Globus pallidus (tissue), 1 donor: ENCODE measurements at regions not wholly inside any gene's neighbourhood (a gene's known extent, or its start where the extent isn't known, plus 50 kb on each side); places are given as distances from the start of the nearest gene placed in this dataset.
A peak's percentile ranks its signal among the peaks of the same experiment; 100 is the strongest.

Experiments used
- DNase-seq: peaks from one replicate; pipeline ENCODE4 v3.0.0-alpha.2; 2015; ENCODE audit warnings: low spot score

GRCh38 chr12:94712815-94713515 is 62.6 kb upstream of the TMCC3 start:
- no peak for DNase-seq

GRCh38 chr12:94710933-94711332 is 60.6 kb upstream of the TMCC3 start:
- DNase-seq = peak; percentile 38

GRCh38 chr12:94707892-94708291 is 57.5 kb upstream of the TMCC3 start:
- no peak for DNase-seq

- DNase-seq = no peak
These were observed 56.7 kb upstream of the TMCC3 start for GRCh38 chr12:94707036-94707435.

- DNase-seq = no peak
These were observed 55.9 kb upstream of the TMCC3 start for GRCh38 chr12:94706250-94706661.

DNA sequence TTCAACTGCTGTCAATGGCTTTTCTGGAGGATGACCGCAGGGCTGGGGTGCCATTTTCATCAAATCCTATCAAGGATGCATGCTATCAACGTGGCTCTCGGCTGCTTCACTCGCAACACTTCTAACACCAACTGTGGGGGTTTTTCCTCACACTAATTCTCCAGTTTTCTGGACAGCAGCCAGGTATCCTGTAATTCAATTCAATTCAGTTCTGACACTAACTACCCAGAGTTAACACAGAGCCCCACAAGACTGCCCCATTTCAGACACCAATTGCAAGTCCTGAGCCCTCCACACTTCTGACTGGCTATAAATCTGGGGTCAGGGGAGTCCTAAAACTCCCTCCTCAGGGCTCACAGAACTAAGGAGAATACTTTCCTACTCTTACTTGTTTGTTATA is 55.3 kb upstream of the TMCC3 start:
- no peak for DNase-seq

GRCh38 chr12:94704452-94705306 is 54.3 kb upstream of the TMCC3 start:
- DNase-seq = peak; percentile 14

DNA sequence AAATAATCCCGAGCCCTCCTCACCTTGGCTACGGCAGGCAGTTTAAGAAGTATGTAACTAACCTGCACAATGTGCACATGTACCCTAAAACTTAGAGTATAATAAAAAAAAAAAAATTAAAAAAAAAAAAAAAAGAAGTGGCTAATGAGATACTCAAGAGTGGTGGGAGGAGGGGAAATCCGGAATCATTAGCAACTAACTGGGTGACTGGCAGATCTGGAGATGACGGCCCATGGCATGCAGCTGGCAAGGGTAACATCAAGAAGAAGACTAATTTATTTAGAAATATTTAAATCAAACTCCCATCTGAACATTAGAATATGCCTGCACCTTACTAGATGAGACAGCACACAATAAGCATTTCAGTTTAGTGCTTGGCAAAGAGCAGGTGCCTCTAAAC is 52.3 kb upstream of the TMCC3 start:
- DNase-seq = no peak

- DNase-seq = no peak
These were observed 51.4 kb upstream of the TMCC3 start for GRCh38 chr12:94701711-94702110.

GRCh38 chr12:94700662-94701061 is 50.3 kb upstream of the TMCC3 start:
- no peak for DNase-seq
